ENCODE measurements at regions not wholly inside any gene's neighbourhood (a gene's known extent, or its start where the extent isn't known, plus 50 kb on each side); places are given as distances from the start of the nearest gene placed in this dataset.

DNA sequence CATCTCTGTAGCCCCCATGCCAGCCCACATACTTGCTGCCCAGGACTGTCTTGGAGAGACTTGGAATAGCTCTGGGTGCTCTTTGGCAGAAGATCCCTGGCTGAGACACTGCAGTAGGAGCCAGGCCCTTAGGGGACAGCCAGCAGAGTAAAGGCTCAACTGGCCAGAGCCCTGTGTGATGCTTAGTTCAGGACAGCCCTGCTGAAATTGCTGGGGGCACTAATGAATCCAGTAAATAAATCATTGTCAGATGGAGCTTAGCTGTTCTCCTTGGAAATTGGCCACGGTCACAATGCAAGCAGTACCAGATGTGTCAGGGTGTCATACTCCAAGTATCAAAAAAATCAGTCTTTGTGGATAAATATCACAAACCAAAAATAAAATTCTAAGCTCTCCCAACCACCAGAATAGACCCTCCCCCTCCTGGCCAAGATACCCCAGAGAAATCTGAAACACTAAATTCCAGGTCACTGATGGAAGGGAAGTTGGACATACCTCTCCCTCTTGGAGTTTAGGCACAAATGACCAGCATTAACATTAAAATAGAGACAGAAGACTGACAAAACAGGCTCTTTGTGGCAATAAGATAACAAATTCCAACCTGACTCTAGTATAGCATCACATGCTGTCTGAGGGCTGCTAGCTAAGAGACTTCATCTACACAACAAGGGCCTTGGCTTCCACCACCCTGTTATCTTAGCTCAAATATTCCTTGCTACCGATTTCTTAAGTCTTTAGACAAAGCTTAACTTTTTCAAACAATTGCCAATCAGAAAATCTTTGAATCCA, 83.2 kb upstream of the DNAH14 start:
- TF ChIP-seq, protein P1, sequence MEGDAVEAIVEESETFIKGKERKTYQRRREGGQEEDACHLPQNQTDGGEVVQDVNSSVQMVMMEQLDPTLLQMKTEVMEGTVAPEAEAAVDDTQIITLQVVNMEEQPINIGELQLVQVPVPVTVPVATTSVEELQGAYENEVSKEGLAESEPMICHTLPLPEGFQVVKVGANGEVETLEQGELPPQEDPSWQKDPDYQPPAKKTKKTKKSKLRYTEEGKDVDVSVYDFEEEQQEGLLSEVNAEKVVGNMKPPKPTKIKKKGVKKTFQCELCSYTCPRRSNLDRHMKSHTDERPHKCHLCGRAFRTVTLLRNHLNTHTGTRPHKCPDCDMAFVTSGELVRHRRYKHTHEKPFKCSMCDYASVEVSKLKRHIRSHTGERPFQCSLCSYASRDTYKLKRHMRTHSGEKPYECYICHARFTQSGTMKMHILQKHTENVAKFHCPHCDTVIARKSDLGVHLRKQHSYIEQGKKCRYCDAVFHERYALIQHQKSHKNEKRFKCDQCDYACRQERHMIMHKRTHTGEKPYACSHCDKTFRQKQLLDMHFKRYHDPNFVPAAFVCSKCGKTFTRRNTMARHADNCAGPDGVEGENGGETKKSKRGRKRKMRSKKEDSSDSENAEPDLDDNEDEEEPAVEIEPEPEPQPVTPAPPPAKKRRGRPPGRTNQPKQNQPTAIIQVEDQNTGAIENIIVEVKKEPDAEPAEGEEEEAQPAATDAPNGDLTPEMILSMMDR (IDR thresholded peaks at IDR 0.05) = no peak
- TF ChIP-seq EP300 (IDR thresholded peaks at IDR 0.05) (no peak), POLR2A (IDR thresholded peaks at IDR 0.05) (no peak)
